DMS53 treated with DMSO at 0.1 percent for 48 hours (cell line): ENCODE measurements at regions not wholly inside any gene's neighbourhood (a gene's known extent, or its start where the extent isn't known, plus 50 kb on each side); places are given as distances from the start of the nearest gene placed in this dataset.
"Not testable (repeated sequence)": the region's sequence is repeated elsewhere in the genome, so short reads cannot be mapped to it uniquely, and the experiment has no call there.

Experiments used
- DNase-seq: peaks from one replicate; lab custom pipeline; 2025; ENCODE audit not compliant: unreplicated experiment; lab: John Stamatoyannopoulos, UW

DNA sequence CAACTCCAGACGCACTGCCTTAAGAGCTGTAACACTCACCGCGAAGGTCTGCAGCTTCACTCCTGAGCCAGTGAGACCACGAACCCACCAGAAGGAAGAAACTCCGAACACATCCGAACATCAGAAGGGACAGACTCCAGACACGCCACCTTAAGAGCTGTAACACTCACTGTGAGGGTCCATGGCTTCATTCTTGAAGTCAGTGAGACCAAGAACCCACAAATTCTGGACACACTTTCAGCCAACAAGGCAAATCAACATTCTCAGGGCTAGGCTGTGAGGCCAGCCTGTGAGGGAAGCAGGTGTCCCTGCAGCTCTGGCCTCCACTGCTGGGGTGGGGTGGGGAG is 275.3 kb downstream of the ADGRD1 start:
- not testable (repeated sequence) for DNase-seq

DNA sequence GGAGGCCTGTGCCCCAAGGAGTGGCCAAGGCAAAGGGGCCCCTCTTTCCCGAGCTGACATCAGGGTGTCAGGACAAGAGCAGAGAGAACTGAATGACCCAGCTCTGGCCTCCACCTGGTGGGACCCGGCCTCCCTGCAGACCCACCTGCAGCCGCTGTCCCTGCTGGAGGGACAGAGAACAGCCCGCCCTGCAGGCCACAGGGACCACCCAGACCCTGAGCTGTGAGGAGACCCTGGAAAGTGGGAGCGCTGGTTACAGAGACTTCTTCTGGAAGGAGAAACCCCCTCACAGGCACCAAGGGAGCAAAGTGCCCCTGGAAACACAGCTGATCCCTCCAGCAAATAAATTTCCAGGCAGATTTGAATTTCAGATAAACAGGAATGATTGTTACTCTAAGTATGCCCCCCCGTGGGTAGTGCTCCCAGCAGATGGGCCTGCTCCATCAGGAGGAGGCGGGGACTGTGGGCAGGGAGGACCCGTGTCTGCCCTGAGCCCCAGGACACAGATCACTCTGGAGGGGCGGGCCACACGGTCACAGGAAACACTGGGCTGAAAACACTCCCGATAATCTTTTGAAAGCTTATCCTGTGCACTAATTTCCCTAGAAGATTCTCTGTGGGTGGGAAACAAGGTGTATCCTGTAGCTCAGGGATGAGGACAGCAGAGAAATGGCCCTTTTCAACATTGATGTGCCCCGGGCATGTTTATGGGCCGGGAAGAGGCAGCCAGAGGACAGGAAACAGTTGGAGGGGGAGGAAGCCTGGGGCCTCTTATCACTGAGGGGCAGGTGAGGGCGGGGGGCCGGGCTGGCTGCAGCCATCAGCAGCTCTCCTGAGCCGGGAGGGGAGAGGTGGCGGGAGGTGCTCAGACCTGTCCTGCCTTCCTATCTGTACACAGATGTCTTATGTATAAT is 276.0 kb downstream of the ADGRD1 start:
- DNase-seq: no peak

DNA sequence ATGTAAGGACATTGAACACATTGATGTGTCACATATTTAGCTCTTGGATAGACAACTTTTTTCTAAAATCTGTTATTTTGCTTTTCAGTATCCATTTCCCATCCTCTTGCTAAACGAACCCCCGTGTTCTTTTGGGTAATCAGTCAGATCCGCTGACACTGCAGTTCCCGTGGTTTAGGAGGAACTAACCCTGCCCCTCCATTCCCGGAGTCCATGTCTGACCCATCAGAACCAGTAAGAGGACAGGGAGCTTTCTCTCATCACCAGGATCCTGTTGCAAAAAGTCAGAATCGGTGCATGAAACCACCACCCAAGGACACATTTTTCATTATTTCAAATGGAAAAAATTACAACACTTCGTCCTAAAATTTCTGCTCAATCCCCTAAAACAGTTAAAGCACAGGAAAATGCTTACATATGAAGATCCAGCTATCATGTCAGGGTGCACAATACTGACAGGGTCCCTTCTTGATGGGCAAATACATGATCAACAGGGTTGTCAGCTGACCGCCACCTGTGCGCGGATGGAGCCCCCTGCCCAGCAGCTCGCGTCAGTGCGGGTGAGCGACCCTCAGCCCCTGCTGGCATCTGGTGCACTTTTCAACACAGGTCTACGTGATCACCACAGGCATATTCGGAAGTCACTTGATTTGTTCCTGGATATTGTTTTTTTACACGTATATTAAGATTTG is 276.8 kb downstream of the ADGRD1 start:
- DNase-seq: no peak

DNA sequence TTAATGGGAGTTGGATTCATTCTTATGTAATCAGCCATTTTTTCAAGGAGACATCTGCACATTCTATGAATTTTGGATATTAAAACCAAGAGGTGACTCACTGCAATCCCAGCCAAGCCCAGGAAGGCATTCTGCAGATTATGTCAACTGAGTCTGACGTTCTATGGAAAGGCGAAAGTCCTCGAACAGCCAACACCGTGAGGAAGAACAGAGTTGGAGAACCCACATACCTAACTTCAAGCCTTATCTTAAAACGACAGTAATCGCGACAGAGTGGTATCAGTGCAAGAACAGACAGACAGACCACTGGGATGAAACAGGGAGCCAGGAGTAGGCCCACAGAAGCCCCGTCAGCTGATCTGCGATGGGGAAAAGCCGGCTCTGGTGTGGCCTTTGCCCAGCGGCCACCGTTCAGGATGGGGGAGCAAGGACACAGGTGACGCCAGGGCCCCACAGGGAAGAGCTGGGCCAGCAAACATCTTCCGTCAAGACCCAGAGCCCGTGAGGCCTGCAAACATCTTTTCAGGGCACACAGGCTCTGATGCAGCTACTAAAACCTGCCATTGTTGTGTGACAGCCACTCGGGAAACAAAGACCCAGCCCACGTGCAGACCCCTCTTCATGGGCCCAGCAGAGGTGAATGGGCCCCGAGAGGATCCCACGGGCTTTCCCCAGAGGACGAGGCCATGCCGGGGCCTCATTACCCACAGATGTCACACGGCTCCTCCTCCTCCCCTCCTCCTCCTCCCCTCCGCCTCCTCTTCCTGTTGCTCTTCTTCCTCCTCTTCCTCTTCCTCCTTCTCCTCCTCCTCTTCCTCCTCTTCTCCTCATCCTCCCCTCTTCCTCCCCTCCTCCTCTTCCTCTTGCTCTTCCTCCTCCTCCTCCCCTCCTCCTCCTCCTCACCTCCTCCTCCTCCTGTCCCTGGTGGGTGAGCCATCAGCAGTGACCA is 277.6 kb downstream of the ADGRD1 start:
- DNase-seq: no peak

DNA sequence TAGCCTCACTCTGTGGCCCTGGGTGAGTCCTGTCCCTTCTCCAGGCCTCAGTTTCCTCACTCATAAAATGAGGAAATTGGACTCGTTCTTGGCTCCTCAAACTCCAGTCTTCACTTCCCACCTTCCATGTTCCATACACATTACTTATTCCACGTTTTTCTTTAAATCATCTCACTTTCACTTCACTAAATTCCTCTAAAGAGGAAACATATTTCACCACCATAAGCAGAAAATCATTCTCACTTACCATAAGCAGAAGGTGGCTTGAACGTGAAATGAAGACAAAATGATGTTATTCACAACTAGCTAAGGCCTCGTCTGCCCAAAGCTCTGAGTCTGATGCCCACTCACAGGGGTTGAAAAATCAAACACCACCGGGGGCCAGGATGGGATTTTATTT is 278.3 kb downstream of the ADGRD1 start:
- DNase-seq: no peak

DNA sequence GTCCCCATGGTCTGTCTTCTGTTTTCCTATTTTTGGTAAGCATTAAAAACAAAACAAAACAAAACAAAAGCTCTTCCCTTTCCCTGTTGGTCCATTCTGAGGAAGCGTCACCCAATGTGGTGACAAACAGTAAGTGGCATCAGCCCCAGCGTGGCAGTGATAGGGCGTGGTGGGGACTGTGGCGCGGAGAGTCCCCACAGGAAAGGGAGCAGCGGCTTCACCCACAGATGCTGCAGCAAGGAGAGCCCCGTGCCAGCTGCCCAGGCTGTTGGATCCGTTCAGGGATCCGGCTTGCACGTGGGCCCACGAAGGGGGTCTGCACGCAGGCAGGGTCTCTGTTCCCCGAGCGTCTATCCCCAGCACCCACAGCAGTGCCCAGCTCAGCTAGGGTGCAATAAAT is 279.2 kb downstream of the ADGRD1 start:
- DNase-seq: not testable (repeated sequence)

DNA sequence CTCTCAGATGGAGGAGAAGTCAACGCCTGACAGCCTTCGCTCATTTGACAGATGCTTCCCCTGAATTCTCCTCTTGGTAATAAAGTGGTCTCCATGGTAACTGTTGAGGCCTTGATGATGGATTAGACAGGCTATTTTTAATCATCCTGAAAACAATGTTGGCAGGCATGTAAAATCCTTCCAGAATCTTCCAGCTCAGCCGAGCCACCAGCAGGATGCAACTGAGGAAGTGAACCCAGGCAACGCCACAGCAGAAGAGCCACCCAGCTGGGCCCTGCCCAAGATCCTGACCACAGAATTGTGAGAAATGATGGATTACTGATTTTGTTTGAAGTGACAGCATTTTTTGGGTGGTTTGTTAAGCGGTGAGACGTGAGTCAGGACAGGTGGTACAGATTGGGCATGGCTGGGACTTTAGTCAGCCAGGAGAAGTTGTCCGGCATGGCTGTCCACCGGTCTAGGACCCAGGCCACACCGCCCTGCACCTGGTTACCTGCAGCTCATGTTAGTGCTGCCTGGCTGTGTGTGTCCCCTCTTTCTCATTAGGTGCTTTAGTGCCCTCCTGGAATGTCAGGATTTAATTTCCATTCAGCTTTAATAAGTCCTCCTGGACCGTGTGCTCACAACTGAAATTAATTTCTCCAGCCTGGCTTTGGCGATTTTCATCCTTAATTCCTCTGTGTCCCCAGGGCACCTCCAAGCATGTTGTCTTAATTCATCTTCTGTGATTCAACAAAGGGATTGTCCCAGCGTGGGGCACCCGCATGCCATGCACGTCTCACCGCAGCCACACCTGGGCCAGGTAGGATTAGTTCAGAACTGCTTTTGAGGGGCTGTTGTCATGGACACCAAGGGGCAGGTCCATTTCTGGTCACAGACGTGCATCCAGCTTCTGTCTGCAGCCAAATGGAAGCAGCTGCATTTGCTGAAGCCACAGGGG is 280.4 kb downstream of the ADGRD1 start:
- DNase-seq: not testable (repeated sequence)

DNA sequence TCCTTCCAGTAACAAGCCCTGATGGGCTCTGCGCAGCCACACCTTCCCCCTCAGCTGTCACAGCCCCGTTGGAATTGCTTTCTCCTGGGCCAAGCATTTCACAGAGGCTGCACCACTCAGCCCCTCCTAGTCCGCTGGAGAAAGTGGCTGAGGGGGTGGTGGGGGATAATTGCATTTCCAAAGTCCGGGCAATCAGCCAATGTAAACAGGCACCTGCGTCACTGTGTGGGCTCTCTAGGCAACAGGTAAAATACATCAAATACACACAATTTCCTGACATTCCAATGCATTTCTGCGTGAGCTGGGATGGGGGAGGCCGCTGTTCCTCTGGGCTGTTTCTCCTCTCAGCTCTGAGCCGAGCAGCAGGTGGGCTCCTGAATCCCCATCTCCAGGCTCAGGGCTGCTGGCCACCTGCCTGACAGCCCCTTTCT is 281.1 kb downstream of the ADGRD1 start:
- DNase-seq: not testable (repeated sequence)

DNA sequence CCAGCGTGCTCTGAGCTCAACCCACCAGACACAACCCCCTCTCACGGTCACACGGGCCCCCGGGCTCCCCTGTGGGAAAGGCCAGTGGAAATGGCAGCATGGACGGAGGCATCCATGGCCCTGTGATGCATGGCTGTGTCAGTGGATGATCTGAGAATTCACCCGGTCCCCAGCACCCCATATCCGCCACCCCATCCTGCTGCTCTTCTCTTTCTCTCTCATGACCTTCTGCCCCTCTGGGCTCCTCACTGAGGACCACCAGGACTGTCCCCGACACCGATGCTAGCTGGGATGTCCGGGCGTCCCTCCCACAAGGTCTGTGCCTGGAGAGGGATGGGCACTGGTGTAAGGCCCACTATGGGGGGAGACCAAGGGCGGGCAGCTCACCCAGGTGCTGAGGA is 282.2 kb downstream of the ADGRD1 start:
- DNase-seq: no peak

DNA sequence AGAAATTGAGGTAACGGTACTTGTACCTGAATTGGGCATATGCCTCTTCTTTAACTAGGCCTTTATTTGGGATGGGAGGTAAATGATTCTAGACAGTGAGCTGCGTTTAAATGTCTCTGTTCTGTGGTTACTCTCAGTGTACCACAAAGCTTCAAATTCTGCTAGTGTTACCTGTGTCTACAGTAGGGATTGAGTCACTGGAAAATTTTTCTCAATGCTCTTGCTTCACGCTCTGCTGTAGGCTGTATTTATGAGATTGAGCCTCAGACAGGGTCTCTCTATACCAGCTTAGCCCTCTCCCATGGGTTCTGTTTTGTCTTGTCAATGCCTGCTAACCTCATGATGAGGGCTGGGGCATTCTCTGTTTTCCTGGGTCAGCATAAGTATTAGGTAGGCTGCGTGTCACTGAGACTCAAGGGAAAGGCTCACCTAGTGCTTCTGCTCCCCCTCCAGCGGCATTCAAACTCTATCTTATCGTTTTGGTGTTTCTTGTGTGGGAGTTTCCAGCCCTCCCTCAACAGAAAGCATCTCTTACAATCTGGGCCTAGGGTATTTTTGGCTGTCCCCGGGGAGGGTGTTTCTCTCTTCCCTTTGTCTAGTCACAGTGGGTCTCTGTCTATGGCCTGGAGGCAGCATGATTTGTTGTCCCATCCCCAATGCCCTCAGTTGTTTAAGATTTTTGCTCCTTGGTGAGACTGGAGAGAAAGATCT is 285.8 kb downstream of the ADGRD1 start:
- DNase-seq: no peak

DNA sequence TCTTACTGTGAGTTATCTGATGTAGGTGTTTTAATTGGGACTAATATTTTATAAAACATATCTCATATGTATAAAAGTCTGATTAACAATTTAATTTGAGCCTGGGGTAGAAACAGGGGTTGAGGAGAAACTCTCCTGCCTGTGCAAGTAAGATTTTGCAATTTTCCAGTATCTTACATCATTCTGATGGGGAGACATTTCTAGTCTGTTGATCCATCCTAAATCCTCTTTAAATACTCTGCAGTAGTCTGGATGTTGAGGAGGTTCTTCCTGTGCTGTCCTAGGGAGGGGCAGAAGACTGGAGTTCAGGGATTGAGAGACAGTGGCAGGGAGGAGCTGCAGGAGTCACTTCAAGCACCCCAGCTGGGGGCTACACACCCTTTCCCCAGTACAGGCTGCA is 287.8 kb downstream of the ADGRD1 start:
- no peak for DNase-seq

DNA sequence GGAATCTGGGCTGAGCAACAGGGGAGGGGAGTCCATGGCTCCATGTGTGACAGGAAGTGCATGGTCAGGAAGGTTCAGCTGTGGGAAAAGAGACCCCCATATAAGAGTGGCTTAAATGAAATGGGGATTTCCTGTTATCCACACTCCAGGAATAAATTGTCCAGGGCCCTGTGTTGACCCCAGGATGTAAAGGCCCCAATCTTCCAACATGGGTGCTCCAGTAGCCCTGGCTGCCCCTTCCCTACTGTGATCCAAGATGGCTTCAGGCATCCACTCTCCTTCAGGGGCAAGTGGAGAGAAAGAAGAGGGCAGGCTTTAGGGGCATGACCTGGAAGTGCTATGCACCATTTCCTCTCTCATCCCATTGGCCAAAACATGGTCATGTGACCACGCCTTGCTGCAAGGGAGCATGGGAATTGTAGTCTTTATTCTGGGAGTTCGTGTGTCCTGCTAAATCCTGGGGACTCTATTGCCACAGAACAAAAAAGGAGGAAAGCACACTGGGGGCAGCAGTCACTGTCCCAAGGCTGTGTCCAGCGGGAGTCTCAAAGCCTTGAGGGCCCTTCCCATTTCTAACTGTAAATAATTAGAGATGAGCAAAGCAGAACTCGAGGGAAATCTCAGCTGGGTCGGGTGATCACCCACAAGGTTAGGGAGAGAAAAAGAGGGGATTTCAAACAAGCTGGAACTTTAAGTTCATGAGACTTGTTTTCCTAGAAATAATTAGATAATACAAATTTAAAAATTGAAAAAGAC is 289.2 kb downstream of the ADGRD1 start:
- no peak for DNase-seq

DNA sequence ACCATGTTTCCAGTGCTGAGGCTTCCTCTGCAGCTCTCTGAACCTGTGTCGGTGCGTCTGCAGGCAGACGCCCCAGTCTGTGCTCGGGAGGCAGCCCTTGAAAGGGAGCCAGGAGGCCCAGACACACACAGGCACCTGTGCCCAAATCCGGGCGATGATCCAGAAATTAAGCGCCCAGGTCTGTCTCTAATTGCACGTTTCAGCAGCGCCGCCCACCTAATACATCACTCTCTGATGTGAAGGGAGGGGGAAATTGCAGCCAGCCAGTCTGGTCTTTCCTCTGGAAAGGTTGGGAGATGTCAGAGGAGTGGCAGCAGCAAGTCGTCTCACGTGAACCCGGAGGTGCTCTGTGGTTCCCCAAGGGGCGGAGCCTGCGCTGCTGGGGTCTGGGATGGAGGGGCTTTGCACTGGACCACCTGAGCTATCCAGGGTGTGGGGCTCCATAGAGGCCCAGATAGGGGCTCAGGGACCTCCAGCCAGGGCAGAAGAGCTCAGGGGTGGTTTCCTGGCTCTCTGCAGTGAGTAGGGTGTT is 290.5 kb downstream of the ADGRD1 start:
- DNase-seq: not testable (repeated sequence)

DNA sequence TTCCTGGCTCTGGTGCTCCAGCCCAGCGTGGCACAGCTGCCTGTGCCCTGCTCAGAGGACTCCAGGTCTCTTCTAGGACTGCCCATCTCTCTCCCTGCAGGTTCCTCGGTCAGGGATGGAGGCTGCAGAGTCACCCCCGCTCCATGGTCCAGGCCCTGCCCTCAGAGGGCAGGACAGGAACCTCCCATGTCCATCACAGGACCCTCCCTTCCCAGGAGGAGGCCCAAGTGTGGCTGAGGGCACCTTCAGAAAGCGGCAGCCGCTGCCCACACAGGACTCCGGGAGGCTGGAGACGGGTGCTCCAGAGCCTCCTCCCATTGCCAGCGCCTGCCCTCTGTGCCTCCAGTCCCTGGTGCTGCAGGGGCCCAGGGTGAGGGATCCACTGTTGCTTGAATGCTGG is 291.5 kb downstream of the ADGRD1 start:
- not testable (repeated sequence) for DNase-seq

DNA sequence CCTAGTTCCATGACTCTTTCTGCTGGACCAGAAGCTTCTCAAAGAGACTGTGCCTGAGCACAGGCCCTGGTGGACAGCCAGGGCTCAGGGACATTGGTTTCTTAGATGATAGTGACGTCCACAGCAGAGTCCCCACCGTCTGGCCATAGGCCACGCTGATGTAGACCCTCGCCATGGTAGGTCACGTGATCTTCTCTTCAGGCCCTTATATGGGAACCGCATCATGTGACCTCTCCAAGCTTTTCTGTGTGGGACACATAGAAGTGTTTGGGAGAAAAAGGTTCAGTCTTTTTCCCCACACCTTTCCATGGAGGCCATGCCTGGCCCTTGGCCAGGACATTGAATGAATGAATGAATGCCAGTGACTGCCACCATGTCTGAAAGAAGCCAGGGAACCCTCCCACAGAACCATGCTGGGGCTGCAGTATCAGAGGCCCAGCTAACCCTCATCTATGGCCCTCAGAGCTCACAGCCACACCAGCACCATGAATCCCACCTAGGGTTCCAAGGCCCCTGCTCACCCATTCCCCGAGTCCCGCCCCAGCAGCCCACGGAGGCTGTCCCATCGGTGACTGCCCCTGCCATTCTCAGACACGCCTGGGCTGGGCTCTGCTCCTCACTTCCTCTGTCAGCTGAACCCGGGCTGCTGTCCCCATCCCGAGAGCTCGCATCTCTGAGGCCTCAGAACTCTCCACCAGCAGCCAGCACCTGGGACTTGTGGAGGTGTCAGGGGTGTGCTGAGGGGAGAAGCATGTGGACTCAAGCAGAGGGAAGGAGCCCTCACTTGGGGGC is 292.1 kb downstream of the ADGRD1 start:
- no peak for DNase-seq

DNA sequence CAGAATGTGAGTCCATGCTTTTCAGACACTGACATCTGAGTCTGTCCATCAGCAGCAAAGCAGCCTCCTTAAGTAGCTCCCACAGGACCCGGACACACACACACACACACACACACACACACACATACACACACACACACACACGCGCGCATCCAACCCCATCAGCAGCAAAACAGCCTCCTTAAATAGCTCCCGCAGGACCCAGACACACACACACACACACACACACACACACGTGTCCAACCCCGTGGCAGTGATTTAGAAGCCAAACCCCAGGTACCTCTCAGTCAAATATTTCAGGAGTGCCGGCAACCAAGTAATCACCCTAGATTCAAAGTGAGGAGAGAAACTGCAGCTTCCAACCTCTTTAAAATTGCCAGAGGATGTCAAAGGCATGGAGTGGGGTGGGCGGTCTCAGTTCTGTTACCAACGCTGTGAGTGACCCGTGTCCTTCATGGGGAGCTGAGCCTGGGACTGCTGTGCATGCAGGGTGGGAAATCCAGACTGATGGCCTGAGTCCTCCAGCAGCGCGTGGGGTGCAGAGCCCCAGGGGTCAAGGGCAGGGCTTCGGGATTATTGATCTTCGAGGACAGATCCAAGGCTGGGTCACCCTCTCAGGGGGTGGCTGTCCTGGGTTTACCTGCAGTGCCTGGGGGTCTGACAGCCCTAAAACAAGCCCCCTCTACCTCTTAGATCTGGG is 293.5 kb downstream of the ADGRD1 start:
- not testable (repeated sequence) for DNase-seq

DNA sequence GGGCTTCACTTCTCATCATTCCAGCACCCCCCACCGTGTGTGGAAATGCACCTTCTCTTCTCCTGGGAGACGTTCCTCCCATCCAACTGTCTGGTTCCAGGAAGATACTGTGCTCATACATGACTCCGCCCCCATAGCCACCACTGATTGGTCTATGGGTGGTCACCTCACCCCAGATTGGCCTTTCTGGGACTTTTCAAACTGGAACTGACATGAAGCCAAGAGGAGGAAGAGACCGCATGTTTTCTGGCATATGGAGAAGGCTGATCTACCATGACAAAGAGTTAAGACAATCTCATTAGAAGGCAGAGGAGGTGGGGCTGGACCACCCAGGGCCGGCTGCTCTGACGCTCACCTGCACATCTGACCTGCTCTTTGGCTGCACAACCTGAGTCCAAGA is 294.2 kb downstream of the ADGRD1 start:
- DNase-seq: not testable (repeated sequence)
